Osteoblast (primary cell): ENCODE measurements at regions not wholly inside any gene's neighbourhood (a gene's known extent, or its start where the extent isn't known, plus 50 kb on each side); places are given as distances from the start of the nearest gene placed in this dataset.

Source experiments
- DNase-seq: peaks from one replicate; pipeline ENCODE4 v3.0.0; 2011; ENCODE audit warnings: low spot score, mixed read lengths; ENCODE audit not compliant: insufficient read length; ENCODE audit errors: missing footprints
- H2AFZ ChIP-seq: 2 replicates; pipeline ENCODE4 v1.6.0; 2011; ENCODE audit warnings: mild to moderate bottlenecking, low read length
- H3K27ac ChIP-seq: 2 replicates; pipeline ENCODE4 v1.5.1; 2011; ENCODE audit warnings: mild to moderate bottlenecking, low read depth, low read length, moderate library complexity
- H3K27me3 ChIP-seq: 2 replicates; pipeline ENCODE4 v1.6.0; 2012; ENCODE audit warnings: mild to moderate bottlenecking, control low read depth, inconsistent platforms, low read length, moderate library complexity; ENCODE audit not compliant: insufficient read depth
- H3K36me3 ChIP-seq: 2 replicates; pipeline ENCODE4 v1.5.1; 2011; ENCODE audit warnings: mild to moderate bottlenecking, low read length, control low read depth, moderate library complexity; ENCODE audit not compliant: insufficient read depth
- H3K4me1 ChIP-seq: 2 replicates; pipeline ENCODE4 v1.5.1; 2011; ENCODE audit warnings: mild to moderate bottlenecking, low read length, control low read depth, moderate library complexity; ENCODE audit not compliant: insufficient read depth
- H3K4me2 ChIP-seq: 2 replicates; pipeline ENCODE4 v1.6.0; 2011; ENCODE audit warnings: mild to moderate bottlenecking, low read length; ENCODE audit not compliant: insufficient read depth
- H3K4me3 ChIP-seq: fragments of 200-600 bp; sonication (generic); 3 replicates; pipeline ENCODE4 v1.5.1; 2012; ENCODE audit warnings: mild to moderate bottlenecking, low read length, inconsistent platforms; ENCODE audit not compliant: insufficient read depth
- H3K79me2 ChIP-seq: 2 replicates; pipeline ENCODE4 v1.6.0; 2012; ENCODE audit warnings: mild to moderate bottlenecking, low read length, control low read depth, inconsistent platforms; ENCODE audit not compliant: insufficient read depth
- H3K9me3 ChIP-seq: 2 replicates; pipeline ENCODE4 v1.5.1; 2011; ENCODE audit warnings: low read depth, low read length, control low read depth
- H4K20me1 ChIP-seq: 2 replicates; pipeline ENCODE4 v1.6.0; 2012; ENCODE audit warnings: mild to moderate bottlenecking, low read length, control low read depth; ENCODE audit not compliant: insufficient read depth
- CTCF ChIP-seq: IDR thresholded peaks from 2 replicates; pipeline ENCODE4 v1.5.1; 2011; ENCODE audit warnings: mild to moderate bottlenecking, low read depth, low read length, moderate library complexity; ENCODE audit errors: extremely low read depth

GRCh38 chr6:5871296-5871695 is 135.4 kb downstream of the NRN1 start:
- Histone ChIP-seq H3K4me1 (no peaks in the 10 kb centered on the region), H3K36me3 (no peaks in the 10 kb centered on the region), H3K4me2 (no peak overlapping the region), H3K79me2 (no peaks in the 10 kb centered on the region), H3K27ac (no peak overlapping the region), H4K20me1 (no peaks in the 10 kb centered on the region), H3K27me3 (no peaks in the 10 kb centered on the region), H3K9me3 (no peaks in the 10 kb centered on the region), H3K4me3 (no peak overlapping the region), H2AFZ (no peak overlapping the region)
- TF ChIP-seq CTCF, result no peak
- DNase-seq, result no peak

GRCh38 chr6:5869676-5870075 is 137.0 kb downstream of the NRN1 start:
- H3K27me3 ChIP-seq, result no peaks in the 10 kb centered on the region
- H3K4me3 ChIP-seq, result no peak overlapping the region
- TF ChIP-seq CTCF, result no peak
- no peaks in the 10 kb centered on the region for H3K79me2 ChIP-seq
- H3K27ac ChIP-seq, result no peak overlapping the region
- no peaks in the 10 kb centered on the region for H4K20me1 ChIP-seq
- H3K36me3 ChIP-seq, result no peaks in the 10 kb centered on the region
- no peak overlapping the region for H3K4me2 ChIP-seq
- no peak overlapping the region for H2AFZ ChIP-seq
- no peaks in the 10 kb centered on the region for H3K4me1 ChIP-seq
- H3K9me3 ChIP-seq, result no peaks in the 10 kb centered on the region
- no peak for DNase-seq

GRCh38 chr6:5869261-5869660 is 137.5 kb downstream of the NRN1 start:
- DNase-seq, result no peak

GRCh38 chr6:5866547-5867051 is 140.1 kb downstream of the NRN1 start:
- no peaks in the 10 kb centered on the region for H3K36me3 ChIP-seq
- peak overlapping the region; percentile 77 for H2AFZ ChIP-seq
- peak overlapping the region; percentile 81 for H3K4me2 ChIP-seq
- no peak for TF ChIP-seq CTCF
- H3K27me3 ChIP-seq, result no peaks in the 10 kb centered on the region
- no peaks in the 10 kb centered on the region for H4K20me1 ChIP-seq
- no peaks in the 10 kb centered on the region for H3K9me3 ChIP-seq
- DNase-seq, result no peak
- H3K4me3 ChIP-seq, result peak overlapping the region; percentile 53
- H3K4me1 ChIP-seq, result no peaks in the 10 kb centered on the region
- no peak overlapping the region for H3K27ac ChIP-seq
- no peaks in the 10 kb centered on the region for H3K79me2 ChIP-seq

More at GRCh38 chr6:5869261-5869660, 137.5 kb downstream of the NRN1 start:
- H3K4me1 ChIP-seq, result no peaks in the 10 kb centered on the region
- no peak for TF ChIP-seq CTCF
- H3K4me2 ChIP-seq, result no peak overlapping the region
- no peak overlapping the region for H2AFZ ChIP-seq
- no peaks in the 10 kb centered on the region for H3K79me2 ChIP-seq
- no peak overlapping the region for H3K4me3 ChIP-seq
- no peaks in the 10 kb centered on the region for H3K27me3 ChIP-seq
- no peaks in the 10 kb centered on the region for H4K20me1 ChIP-seq
- H3K9me3 ChIP-seq, result no peaks in the 10 kb centered on the region
- no peak overlapping the region for H3K27ac ChIP-seq
- H3K36me3 ChIP-seq, result no peaks in the 10 kb centered on the region
